ENCODE measurements at regions not wholly inside any gene's neighbourhood (a gene's known extent, or its start where the extent isn't known, plus 50 kb on each side); places are given as distances from the start of the nearest gene placed in this dataset.

GRCh38 chr6:80446454-80447045 lies 340.1 kb downstream of the BCKDHB start:
- TF ChIP-seq CTCF (IDR thresholded peaks at IDR 0.05) (no peak), POLR2A (IDR thresholded peaks at IDR 0.05) (no peak)

All from lower leg skin (tissue), 3 donors.